G401.6 (cell line): ENCODE measurements at regions not wholly inside any gene's neighbourhood (a gene's known extent, or its start where the extent isn't known, plus 50 kb on each side); places are given as distances from the start of the nearest gene placed in this dataset.
"Not testable (repeated sequence)": the region's sequence is repeated elsewhere in the genome, so short reads cannot be mapped to it uniquely, and the experiment has no call there.

Source experiments
- FAIRE-seq: peaks from 2 replicates; lab custom pipeline; 2012; peaks lifted over from hg19 to GRCh38; lab: Jason Lieb, UNC

GRCh38 chr1:99062192-99062591 lies 57.5 kb upstream of the PLPPR5 start:
- FAIRE-seq, result no peak

DNA sequence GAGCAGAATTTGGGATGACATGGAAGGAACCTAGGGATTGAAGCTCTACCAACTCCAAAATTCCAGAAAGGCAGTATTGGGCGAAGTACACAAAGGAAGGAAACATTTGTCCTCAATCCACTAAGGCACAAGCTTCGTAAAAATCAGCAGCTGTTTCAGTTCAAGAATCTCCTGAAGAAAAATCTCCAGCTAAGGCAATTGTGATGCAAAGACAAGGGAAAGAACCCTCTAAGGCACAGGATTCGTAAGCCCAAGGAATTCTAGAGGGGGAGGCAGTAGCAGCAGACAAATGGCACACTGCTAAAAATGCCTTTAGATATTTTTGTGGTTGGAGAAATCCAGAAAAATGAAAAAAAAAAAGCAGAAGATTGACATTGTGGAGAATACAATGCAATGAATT lies 64.5 kb upstream of the PLPPR5 start:
- FAIRE-seq, result no peak

GRCh38 chr1:99078529-99078928 lies 73.9 kb upstream of the PLPPR5 start:
- not testable (repeated sequence) for FAIRE-seq

DNA sequence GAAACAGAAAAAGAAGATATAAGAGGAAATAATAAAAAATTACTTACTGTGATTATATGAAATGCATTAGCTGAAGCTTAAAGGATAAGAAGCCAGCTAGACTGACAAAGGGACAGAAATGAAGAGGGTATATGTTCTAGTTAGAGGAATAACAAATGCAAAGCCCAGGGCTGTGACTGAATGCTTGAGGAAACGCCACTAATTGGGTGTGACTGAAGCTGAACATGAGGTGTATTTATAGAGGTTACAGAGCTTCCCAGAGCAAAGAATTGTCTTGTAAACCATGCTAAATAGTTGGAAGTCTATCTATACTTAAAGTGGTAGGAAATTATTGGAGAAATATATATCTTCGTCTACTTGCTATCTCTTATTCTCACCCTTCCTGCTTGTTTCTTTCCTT lies 77.7 kb upstream of the PLPPR5 start:
- no peak for FAIRE-seq

DNA sequence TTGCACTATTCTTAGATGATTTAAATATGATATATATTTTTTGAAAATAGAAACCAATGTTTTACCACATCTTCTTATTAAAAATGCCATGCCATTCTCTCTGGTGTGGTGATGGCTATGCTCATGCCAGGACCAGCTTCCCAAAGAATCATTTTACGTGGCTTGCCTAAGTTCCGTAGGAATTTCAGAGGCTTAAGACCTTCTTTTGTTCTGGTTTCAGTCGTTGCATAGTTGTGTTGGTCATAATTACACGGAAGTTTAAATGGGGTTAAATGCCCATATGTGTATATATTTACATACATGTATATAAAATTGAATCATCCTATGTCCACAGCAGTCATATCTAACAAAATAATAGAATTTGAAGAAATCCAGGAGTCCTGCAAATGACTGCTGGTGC lies 78.7 kb upstream of the PLPPR5 start:
- FAIRE-seq, result no peak

DNA sequence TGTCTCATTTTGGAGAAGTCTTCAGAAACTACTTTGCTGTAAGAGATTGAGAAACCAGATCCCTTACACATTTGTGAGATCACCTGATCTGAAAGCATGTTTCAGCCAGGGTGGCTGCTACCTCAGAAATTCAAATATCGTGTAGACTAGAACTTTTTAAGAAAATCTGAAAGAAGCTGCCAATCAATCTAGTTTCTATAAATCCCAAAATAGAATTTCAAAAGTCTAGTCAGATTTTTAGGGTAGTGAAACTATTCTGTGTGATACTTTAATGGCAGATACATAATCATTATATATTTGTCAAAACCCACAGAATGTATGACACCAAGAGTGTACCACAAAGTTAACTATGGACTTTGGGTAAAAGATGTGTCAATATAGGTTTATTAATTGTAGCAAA lies 79.9 kb upstream of the PLPPR5 start:
- FAIRE-seq, result no peak

DNA sequence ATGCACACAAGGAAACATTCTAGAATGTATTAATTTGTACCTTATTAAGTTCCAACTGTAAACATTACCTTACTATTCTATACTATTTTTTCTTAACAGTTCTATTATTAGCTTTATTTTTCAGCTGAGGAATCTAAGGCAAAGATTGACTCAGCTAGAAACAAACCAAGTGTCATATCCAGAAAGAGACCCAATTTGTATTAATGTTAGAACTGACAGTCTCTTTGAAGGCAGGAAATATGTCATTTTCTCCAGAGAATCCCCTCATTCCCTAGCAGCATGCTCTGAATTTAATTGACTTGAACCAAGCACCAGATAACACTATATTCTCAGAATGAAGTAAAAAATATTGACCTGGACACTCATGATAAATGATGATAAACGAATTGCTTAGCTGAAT lies 81.4 kb upstream of the PLPPR5 start:
- FAIRE-seq, result no peak

GRCh38 chr1:99098589-99098988 lies 93.9 kb upstream of the PLPPR5 start:
- FAIRE-seq, result no peak

DNA sequence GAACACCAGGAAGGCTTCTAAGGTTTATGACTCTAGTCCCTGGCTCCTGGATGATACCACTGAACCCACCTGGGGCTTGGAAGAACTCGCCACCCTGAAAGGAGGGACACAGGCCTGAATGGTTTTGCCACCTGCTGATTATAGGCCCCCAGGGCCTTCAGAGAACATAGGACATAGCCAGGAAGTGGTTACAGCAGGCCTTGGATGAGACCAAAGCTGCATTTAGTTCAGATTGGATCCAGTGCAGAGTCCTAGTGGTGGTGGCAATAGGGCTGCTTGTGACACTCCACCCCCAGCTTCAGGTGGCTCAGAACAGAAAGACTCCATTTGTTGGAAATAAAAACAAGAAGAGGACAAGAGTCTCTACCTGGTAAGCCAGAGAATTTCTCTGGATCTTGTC lies 101.6 kb upstream of the PLPPR5 start:
- FAIRE-seq, result no peak

- no peak for FAIRE-seq
These were observed 103.0 kb upstream of the PLPPR5 start for GRCh38 chr1:99107680-99108079.

GRCh38 chr1:99110140-99111041 lies 105.7 kb upstream of the PLPPR5 start:
- FAIRE-seq, result no peak

DNA sequence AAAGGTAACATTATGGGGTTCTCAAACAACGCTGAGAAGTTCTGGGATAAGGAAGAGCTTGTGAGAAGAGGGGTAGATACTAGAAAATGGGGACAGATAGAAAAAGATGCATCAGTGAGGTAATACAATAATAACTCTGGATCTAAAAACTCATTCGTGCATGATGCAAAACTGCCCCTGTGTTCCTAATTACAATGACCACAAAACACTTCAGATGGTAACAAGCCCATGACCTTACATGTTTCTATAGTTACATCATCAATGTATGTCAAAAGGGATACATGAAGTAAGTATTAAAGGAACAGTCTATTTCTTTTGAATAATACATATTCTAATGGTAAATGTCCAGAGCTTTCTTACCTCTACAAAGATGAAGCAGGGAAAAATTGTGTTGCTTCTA lies 110.6 kb upstream of the PLPPR5 start:
- no peak for FAIRE-seq

- no peak for FAIRE-seq
These were observed 114.5 kb upstream of the PLPPR5 start for GRCh38 chr1:99119188-99119587.

GRCh38 chr1:99122039-99122438 lies 117.4 kb upstream of the PLPPR5 start:
- FAIRE-seq, result no peak

GRCh38 chr1:99123936-99124335 lies 119.3 kb upstream of the PLPPR5 start:
- no peak for FAIRE-seq

- no peak for FAIRE-seq
These were observed 126.9 kb upstream of the PLPPR5 start for GRCh38 chr1:99131546-99131945.

GRCh38 chr1:99133756-99134500 lies 129.3 kb upstream of the PLPPR5 start:
- FAIRE-seq, result no peak

GRCh38 chr1:99137554-99138206 lies 126.6 kb upstream of the PLPPR4 start:
- no peak for FAIRE-seq

- no peak for FAIRE-seq
These were observed 124.4 kb upstream of the PLPPR4 start for GRCh38 chr1:99139876-99140275.

GRCh38 chr1:99146129-99146848 lies 118.0 kb upstream of the PLPPR4 start:
- FAIRE-seq, result no peak

DNA sequence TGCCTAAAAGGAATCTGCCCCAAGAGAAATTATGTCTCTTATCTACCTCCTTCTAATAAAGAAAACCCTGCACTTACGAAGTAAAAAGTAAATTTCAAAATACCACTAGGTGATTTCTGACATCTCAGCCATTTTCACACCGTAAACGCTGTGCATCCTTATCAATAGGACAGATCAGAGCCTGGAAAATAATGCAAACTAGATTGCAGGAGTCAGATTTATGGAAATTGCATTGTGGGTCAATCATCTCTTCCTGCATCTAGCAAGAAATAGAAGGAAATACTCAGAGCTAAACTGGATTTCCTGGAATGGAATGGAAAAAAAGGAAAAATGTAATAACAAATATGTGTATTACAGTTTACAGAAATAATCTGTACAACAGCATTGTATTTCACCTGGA lies 114.3 kb upstream of the PLPPR4 start:
- FAIRE-seq, result no peak

- no peak for FAIRE-seq
These were observed 112.2 kb upstream of the PLPPR4 start for GRCh38 chr1:99152132-99152531.
